ENCODE measurements at regions not wholly inside any gene's neighbourhood (a gene's known extent, or its start where the extent isn't known, plus 50 kb on each side); places are given as distances from the start of the nearest gene placed in this dataset.

- TF ChIP-seq CTCF (IDR thresholded peaks at IDR 0.05) (no peak), POLR2A (IDR thresholded peaks at IDR 0.05) (no peak)
Measured at GRCh38 chr9:18422296-18423036, 51.5 kb upstream of the ADAMTSL1 start.

Measured in heart left ventricle (tissue), 13 donors.